GM23338 (cell line): ENCODE measurements at regions not wholly inside any gene's neighbourhood (a gene's known extent, or its start where the extent isn't known, plus 50 kb on each side); places are given as distances from the start of the nearest gene placed in this dataset.

Source experiments
- EZH2 ChIP-seq: fragments of 200-600 bp; sonication (generic); IDR thresholded peaks from one replicate; pipeline ENCODE4 v1.8.0; 2017; ENCODE audit warnings: antibody characterized with exemption, mild to moderate bottlenecking, low read depth; ENCODE audit not compliant: unreplicated experiment
- EZH2phosphoT487 ChIP-seq: fragments of 200-600 bp; sonication (generic); IDR thresholded peaks from one replicate; pipeline ENCODE4 v1.8.1; 2018; ENCODE audit warnings: antibody characterized with exemption; ENCODE audit not compliant: unreplicated experiment
- POLR2AphosphoS5 ChIP-seq: IDR thresholded peaks from 2 replicates; pipeline ENCODE4 v1.6.1; 2016; ENCODE audit warnings: antibody characterized with exemption, low read depth
- TF ChIP-seq, protein P1 (sequence below), 2 experiments: fragments of 200-600 bp in 1 of 2; sonication (generic) in 1 of 2; conservative IDR thresholded peaks; 2 replicates each; pipeline versions ENCODE4 v1.5.1 to v1.6.1; 2016 to 2017; ENCODE audit warnings: antibody characterized with exemption in 2 of 2, low read depth in 2 of 2, mild to moderate bottlenecking in 2 of 2, moderate library complexity in 1 of 2
- TF ChIP-seq, protein P2 (sequence below): IDR thresholded peaks from one replicate; pipeline ENCODE4 v1.6.1; 2018; ENCODE audit warnings: antibody characterized with exemption; ENCODE audit not compliant: unreplicated experiment

DNA sequence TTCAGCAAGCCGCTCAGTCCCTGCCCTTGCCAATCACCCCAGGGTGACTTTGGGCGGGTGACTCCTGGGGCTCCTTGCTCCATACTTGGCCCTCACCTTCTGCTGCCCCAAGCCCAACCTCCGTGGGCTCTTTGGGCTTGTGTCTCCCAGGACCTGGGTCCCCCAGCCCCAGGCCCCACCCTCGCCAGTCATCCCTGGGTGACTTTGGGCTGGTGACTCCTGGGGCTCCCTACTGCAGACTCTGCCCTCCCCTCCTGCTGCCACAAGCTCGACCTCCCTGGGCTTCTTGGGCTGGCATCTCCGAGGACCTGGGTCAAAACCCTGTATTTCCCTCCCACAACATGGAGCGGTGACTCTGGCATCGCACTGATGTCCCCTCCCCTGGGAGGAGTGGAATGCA is 151.5 kb downstream of the GOLGA6L4 start:
- TF ChIP-seq, protein P1, sequence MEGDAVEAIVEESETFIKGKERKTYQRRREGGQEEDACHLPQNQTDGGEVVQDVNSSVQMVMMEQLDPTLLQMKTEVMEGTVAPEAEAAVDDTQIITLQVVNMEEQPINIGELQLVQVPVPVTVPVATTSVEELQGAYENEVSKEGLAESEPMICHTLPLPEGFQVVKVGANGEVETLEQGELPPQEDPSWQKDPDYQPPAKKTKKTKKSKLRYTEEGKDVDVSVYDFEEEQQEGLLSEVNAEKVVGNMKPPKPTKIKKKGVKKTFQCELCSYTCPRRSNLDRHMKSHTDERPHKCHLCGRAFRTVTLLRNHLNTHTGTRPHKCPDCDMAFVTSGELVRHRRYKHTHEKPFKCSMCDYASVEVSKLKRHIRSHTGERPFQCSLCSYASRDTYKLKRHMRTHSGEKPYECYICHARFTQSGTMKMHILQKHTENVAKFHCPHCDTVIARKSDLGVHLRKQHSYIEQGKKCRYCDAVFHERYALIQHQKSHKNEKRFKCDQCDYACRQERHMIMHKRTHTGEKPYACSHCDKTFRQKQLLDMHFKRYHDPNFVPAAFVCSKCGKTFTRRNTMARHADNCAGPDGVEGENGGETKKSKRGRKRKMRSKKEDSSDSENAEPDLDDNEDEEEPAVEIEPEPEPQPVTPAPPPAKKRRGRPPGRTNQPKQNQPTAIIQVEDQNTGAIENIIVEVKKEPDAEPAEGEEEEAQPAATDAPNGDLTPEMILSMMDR (conservative IDR thresholded peaks at IDR 0.05; ENCODE audit: low read depth in 2 of 2), result no peak
- TF ChIP-seq, protein P2, sequence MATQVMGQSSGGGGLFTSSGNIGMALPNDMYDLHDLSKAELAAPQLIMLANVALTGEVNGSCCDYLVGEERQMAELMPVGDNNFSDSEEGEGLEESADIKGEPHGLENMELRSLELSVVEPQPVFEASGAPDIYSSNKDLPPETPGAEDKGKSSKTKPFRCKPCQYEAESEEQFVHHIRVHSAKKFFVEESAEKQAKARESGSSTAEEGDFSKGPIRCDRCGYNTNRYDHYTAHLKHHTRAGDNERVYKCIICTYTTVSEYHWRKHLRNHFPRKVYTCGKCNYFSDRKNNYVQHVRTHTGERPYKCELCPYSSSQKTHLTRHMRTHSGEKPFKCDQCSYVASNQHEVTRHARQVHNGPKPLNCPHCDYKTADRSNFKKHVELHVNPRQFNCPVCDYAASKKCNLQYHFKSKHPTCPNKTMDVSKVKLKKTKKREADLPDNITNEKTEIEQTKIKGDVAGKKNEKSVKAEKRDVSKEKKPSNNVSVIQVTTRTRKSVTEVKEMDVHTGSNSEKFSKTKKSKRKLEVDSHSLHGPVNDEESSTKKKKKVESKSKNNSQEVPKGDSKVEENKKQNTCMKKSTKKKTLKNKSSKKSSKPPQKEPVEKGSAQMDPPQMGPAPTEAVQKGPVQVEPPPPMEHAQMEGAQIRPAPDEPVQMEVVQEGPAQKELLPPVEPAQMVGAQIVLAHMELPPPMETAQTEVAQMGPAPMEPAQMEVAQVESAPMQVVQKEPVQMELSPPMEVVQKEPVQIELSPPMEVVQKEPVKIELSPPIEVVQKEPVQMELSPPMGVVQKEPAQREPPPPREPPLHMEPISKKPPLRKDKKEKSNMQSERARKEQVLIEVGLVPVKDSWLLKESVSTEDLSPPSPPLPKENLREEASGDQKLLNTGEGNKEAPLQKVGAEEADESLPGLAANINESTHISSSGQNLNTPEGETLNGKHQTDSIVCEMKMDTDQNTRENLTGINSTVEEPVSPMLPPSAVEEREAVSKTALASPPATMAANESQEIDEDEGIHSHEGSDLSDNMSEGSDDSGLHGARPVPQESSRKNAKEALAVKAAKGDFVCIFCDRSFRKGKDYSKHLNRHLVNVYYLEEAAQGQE, result no peak
- TF ChIP-seq EZH2phosphoT487 (no peak), POLR2AphosphoS5 (no peak), EZH2 (no peak)
